Fibroblast of peridontal ligament (primary cell): ENCODE measurements at regions not wholly inside any gene's neighbourhood (a gene's known extent, or its start where the extent isn't known, plus 50 kb on each side); places are given as distances from the start of the nearest gene placed in this dataset.

ENCODE experiments used
- DNase-seq: peaks from one replicate; pipeline ENCODE4 v3.0.0-alpha.2; 2010; ENCODE audit errors: extremely low read depth

DNA sequence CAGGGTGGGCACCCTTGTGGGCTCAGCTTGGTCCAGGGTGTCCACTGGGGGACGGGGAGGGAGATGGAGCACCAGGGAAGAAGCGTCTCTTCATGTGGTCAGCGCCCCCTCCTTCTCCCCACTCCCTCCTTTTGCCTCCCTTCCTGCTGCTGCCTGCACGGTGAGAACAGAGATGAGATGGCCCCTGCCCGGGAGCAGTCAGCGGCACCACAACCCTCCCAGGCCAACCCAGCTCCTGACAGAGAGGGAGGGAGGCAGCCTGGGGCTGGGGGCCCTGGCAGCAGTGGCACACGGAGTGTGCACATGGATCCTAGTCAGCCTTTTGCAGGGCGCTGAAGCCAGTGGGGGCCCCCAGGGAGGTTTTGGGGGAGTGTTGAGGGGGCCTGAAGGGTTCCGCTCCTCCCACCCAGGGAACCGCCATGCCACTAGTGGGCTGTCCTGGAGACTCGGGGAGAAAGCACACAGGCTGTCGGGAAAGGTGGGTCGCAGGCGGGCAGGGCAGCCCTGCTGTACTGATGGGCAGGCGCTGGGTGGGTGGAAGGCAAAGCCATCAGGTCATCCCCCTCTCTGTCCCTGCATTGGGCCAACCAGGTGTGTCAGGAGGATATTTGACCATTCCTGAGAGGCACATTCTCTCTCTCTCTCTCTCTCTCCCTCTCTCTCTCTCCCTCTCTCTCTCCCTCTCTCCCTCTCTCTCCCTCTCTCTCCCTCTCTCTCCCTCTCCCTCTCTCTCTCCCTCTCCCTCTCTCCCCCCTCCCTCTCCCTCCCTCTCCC lies 94.3 kb upstream of the BHLHE23 start:
- DNase-seq: no peak

- DNase-seq: no peak
These were observed 93.6 kb upstream of the BHLHE23 start for GRCh38 chr20:63100174-63100925.

GRCh38 chr20:63099456-63100173 lies 92.9 kb upstream of the BHLHE23 start:
- DNase-seq: no peak

DNA sequence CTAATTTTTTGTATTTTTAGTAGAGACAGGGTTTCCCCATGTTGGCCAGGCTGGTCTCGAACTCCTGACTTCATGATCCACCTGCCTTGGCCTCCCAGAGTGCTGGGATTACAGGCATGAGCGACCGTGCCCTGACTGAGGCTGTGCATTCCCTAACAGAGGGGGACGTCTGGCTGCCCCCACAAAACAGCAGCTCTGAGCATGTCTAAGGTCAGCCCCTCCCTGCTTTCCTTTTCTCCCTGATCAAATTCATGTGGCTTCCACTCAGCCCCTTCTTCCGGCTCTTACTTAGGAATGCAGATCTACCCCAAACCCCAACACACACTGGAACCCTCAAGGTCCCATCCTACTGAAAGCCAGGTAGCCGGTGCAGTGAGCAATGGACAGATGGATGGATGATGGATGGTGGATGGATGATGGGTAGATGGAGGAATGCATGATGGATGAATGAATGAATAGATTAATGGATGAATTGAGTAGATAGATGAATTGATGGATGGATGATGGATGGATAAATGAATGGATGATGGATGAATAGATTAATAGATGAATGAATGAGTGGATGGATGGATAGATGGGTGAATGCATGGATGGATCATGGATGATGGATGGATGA lies 91.5 kb upstream of the BHLHE23 start:
- DNase-seq: no peak

DNA sequence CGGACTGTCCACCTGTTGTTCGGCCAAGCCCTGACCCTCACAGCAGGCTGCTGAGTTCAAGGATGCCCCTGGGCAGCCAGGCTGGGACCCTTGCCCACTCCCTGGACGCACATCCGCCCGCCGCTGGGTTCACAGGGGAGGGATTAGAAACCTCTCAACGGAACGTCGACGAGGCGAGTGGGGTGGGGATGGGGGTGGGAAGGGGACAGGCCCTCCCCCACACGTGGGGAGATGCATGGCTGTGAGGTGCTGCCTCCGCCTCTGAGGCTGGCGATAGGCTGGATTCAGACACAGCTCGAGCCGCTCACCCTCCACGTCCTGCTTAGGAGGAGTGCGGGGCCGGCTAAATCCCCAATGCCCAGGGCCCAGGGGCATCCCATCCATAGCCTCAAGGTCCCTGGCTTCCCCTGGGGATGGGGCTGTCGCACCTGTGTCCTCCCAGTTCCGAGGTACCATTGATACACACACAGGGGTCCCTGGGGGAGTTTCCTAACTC lies 90.6 kb upstream of the BHLHE23 start:
- no peak for DNase-seq

DNA sequence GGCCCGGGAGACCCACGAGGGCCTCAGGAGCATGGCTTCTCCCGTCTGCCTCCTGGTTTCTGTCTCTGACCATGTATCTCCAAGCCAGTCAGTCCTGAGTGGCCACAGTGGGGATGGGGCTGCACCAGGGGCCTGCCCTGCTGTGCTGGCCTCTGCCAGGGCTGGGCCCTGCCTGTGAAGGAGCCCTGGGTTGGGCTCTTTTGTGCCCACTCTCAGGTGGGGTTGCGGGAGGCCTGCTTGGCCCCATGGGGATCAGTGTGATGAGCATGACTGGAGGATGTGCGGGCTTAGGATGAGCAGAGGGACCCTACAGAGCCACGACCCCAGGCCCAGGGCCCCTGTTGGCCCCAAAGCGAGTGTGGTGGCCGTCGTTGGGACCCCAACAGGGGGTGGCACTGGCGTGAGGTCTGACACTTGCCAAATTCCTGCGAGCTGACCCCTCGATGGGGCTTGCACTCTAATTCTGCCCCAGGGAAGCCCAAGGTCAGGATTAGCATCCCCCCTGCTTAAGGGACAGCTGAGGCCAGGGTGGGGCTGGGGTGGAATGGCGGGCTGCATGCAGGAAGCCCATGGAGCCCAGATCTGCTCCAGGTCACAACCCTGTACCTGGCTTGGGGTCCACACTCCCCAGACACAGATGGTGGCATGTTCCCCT lies 90.0 kb upstream of the BHLHE23 start:
- DNase-seq: no peak

DNA sequence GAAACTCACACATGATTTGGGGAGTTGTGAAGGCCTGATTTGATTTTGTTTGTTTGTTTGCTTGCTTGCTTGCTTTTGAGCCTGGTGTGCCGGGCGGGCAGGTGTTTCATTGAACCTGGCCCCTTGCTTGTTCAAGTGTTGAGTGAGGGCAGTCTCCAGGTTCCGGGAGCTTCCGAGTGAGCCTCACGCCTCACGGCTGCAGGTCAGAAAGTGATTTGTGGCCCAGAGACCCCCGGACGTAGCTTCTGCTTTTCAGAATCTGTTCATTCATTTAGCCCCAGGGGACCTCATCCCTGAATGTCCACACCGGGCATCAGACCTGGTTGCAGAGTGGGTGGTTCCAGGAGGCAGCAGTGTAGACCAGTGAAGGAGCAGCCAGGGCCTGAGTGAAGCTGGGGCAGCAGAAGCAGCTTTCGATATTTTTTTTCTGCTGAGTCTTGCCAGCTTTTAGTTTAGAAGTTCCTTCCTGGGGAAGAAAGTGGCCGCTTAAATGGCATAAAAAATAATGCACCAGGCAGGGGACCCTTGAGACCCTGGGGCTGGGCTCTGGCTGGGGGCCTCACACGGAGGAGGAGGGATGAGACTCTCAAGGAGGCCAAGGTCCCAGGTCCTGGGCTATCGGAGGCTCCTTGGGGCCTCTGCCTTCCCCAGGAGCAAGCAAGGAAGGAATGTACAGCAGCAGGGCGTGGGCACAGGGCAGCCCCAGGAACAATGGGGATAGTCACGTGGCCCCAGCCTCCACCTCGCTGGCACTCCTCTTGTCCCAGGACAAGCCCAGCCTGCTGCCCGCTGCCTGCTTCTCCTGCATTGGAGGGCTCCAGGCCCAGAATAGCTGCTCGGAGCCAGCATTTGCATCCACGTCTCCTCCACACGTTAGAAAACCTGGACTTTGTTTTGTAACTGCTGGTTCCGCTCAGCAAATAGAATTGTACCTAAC lies 89.2 kb upstream of the BHLHE23 start:
- no peak for DNase-seq

DNA sequence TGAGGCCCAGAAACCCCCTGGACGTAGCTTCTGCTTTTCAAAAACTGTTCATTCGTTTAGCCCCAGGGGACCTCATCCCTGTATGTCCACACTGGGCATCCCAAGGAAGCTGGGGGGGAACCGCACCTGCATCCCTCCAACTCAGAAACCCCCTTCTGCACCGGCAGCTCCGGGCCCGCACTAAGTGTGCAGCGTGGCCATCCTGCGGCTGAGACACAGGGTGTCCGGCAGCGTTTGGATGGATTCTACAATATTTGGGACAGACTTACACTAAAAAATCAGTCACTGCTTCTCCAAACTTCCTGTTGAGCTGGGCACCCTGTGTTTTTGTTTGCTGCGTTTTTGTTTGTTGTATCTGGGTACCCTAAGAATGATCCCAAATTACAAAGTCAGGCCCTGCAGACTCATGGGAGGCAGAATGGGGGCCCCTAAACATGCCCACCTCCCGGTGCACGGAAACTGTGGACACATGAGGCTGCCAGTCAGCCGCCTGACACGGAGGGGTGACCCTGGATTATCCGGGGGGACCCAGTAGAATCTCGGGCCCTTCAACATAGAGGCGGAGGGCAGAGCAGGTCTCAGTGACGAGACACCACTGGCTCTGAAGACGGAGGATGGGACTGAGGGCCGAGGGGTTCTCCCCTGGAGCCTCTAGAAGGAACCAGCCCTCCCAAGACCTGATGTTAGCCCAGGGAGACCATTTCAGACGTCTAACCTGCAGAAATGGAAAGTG lies 88.2 kb upstream of the BHLHE23 start:
- no peak for DNase-seq

DNA sequence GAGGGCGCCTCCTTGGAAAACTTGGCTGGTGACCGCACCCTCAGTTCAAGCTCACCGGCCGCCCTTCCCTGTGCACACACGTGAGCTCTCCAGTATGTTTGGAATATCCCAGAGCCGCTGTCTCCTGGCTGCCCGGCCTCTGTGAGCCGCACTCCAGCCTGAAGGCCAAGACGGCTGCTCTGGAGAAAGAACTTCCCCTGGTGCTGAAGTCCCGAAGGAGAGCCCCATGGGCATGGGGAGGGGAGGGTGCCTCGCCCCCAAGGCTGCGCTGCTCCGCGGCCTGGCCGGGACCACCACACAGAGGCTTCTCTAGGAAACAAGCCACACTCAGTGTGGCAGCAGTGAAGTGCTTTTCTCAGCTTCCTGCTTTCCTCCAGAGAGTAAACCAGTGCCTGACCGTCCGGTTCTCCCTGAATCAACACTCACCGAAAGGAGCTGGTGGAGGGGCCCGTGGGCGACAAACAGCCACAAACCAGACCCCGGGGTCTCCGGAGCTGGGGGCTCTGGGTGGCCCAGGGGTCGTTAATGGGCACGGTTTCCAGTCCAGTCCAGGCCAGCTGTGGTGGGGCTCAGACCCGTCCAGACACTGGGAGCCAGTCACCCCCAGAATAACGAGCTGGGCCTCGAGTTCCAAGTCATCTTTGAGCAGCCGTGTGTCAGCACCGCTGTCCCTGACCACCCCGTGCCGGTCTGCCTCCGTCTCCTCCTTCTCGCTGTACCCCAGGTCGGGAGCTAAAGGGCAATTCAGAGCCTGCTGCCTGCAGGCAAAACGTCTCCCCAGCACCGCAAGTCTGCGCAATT lies 87.4 kb upstream of the BHLHE23 start:
- DNase-seq: no peak

DNA sequence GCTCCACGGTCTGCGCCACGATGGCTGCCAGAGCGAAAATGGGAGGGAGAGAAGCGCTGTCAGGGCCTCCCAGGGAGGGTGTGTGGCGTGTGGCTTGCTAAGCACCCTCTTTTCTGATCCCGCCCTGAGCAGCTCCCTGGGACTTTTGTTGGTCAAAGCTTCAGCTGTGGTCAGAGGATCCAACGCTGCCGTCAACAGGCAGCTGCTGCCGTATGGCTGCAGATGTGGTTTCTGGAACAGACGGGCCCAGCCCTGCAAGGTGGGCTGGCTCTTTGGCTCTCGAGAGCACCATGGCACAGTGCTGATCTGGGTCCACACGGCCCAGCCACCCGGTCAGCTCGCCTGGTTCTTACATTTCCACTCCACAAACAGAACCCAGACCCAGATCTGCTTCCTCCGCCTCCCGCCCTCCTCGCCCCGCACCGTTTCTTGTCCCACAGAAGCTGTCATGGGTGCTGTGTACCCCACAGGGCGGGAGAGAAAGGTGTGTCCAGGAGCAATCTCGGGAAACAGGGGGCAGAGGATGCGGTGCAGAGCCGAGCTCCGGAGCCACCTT lies 86.0 kb upstream of the BHLHE23 start:
- no peak for DNase-seq

- no peak for DNase-seq
These were observed 85.3 kb upstream of the BHLHE23 start for GRCh38 chr20:63091901-63092659.

DNA sequence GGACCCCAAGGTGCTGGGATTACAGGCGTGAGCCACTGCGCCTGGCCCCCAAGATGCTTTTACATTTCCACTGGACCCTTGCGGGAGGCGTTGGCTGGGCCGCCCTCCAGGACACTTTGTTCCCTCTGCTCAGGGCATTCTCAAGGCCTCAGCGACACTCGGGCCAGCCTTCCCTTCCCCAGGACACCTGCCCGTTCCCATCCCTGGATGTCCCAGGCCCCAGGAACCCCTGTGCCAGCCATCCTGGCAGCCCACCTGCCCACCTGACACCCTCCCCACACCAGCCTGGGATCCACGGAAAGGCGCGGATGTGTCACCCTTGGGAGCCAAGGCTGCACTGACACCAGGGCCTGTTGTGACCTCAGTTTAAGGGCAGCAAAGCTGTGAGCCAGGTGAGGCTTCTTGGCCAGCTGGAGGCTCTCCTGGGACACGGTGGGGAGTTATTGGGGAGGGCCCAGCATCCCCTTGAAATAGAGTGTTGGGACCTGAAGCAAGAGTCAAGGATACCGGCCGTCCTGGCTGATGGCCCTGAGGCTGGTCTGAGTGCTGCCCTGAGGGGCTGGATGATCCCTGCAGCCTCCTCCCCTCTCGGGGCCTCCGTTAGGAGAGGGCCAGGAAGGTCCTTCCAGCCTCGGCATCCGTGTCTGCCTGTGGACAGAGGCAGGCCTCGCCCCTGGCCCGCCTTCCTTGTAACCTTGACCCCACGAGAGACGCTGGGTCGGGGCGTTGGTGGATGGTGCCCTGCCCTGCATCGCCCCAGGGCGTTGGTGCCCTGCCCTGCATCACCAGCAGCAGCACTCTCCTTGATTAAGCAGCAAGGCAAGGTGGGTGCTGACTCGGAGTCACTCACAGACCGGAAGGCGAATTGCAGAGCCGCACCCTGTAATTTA lies 84.2 kb upstream of the BHLHE23 start:
- no peak for DNase-seq

DNA sequence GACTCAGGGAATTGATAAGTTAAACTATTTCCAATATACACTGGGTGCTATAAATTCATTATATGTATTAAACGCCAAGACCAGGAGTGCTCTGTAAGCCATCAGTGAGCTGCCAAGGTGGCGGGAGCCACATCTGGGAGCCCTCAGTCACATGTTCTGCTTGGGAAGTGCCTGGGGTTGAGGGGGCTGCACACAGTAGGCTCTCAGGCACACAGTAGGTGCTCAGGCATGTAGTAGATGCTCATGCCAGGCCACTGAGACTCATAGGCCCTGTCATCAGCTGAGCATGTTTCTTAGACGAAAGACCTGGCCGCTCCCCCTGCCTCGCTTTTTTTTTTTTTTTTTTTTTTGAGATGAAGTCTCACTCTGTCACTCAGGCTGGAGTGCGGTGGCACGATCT lies 83.3 kb upstream of the BHLHE23 start:
- DNase-seq: no peak

DNA sequence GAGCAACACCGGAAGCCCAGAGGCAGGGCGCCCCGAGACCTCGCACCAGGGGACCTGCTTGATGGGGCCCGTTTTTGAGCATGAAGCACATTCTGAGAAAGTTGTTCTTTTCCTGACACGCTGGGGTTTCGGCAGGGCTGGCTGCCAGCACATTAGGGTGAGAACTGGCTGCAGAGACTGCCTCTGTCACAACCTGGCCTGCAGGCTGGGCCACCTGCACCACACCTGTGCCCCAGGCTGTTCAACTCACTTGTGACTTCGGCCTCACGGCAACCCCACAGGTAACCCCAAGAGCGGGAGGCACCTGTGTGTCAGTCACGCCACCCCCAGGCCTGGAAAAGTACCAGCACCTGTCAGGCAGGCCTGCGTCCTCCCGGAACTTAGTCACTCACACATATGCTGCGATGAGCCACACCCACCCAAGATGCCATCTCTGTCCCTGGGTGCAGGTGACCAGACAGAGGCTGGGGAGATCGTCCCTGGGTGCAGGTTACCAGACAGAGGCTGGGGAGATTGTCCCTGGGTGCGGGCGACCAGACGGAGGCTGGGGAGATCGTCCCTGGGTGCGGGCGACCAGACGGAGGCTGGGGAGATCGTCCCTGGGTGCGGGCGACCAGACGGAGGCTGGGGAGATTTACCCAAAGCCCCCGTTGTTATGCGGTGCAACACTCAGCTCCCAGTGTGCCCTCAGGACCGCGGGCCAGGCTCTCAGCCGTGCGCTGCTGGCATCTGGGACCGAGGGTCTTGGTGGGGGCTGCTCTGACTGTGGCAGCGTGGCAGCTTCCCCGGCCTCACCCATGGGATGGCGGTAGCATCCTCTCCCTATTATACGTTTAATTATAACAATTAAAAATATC lies 82.5 kb upstream of the BHLHE23 start:
- no peak for DNase-seq

DNA sequence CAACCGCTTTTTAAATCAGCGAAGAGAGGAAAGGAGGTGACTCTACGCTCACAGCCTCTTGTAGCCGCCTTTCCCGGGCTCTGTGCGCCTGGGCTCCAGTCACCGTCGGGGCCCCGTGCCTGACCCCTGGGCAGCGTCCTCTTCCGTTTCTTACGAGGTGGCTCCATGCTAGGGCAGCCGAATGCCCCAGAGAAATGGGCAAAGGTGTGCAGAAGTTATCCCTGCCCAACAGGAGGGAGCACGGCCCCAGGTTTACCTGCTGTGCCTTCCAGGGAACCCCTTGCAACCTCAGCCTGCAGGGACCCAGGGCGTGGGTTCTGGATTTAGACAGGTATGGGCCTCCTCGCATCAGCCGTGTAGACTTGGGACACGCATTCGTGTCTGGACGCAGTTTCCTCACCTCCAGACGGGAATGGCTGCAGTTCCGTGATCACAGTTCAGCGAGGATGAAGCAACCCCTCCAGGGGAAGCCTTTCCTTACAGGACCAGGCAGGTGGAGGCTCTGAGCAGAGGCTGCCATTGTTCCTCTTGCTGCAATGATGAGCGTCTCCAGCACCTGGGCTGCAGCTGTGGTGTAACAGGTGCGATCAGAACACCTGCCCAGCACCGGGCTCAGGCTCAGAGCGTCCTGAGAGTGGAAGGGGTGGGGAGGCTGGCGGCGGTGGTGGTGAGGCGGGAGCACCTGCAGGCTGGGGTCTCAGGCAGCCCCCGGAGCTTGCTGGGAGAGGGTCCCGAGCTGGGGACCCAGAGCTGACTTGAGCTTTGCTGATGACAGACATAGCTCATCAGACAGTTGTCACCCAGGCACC lies 81.3 kb upstream of the BHLHE23 start:
- no peak for DNase-seq
